Natural killer cell treated with Interleukin-12 subunit alpha and Interleukin-12 subunit beta and Interleukin-15 and Interleukin-18, amount 100 ng/mL, for 72 hours (primary cell): ENCODE measurements at regions not wholly inside any gene's neighbourhood (a gene's known extent, or its start where the extent isn't known, plus 50 kb on each side); places are given as distances from the start of the nearest gene placed in this dataset.
"Not testable (repeated sequence)": the region's sequence is repeated elsewhere in the genome, so short reads cannot be mapped to it uniquely, and the experiment has no call there.

Experiments
- ATAC-seq, 2 donors: fragments of 150-1000 bp; cut with Tn5 transposase in 1 of 2; sonication (Bioruptor Pico), chemical (Tn5 transposase) in 1 of 2; 2 replicates each; pipeline ENCODE4 v1.10.0; 2021
- DNase-seq: peaks from one replicate; pipeline ENCODE4 v3.0.0; 2022; ENCODE audit warnings: low spot score
- H3K27ac Mint-ChIP-seq, 2 donors: 1 replicate in 1 of 2; 2 replicates in 1 of 2; pipeline ENCODE4 v1.8.0; 2022; ENCODE audit warnings: mixed read lengths in 2 of 2, mild to moderate bottlenecking in 1 of 2, moderate library complexity in 1 of 2
- H3K27me3 Mint-ChIP-seq, 2 donors: 1 replicate in 1 of 2; 2 replicates in 1 of 2; pipeline ENCODE4 v1.8.0; 2022; ENCODE audit warnings: mixed read lengths in 2 of 2
- H3K36me3 Mint-ChIP-seq: one replicate; pipeline ENCODE4 v1.8.0; 2022; ENCODE audit warnings: mixed read lengths
- H3K4me1 Mint-ChIP-seq, 2 donors: 1 replicate in 1 of 2; 2 replicates in 1 of 2; pipeline ENCODE4 v1.8.0; 2022; ENCODE audit warnings: low read depth in 2 of 2, mixed read lengths in 2 of 2, mild to moderate bottlenecking in 1 of 2
- H3K4me3 Mint-ChIP-seq: one replicate; pipeline ENCODE4 v1.8.0; 2022; ENCODE audit warnings: mixed read lengths
- H3K9me3 Mint-ChIP-seq: 2 replicates; pipeline ENCODE4 v1.8.0; 2022; ENCODE audit warnings: mixed read lengths

- H3K9me3 Mint-ChIP-seq, result no peaks in the 10 kb centered on the region
- peaks cover 17 to 36% of the 10 kb centered on the region in 2 donors for H3K27me3 Mint-ChIP-seq
- ATAC-seq, result no peak
- H3K4me3 Mint-ChIP-seq, result no peak overlapping the region
- no peak for DNase-seq
- H3K36me3 Mint-ChIP-seq, result no peaks in the 10 kb centered on the region
- H3K27ac Mint-ChIP-seq, result no peak overlapping the region
- peaks cover 0 to 3% of the 10 kb centered on the region in 2 donors for H3K4me1 Mint-ChIP-seq
These were observed 113.6 kb upstream of the PPM1J start for GRCh38 chr1:112828716-112829115.

GRCh38 chr1:112827391-112827790 is 112.3 kb upstream of the PPM1J start:
- not testable (repeated sequence) for H3K9me3 Mint-ChIP-seq, DNase-seq, ATAC-seq, H3K36me3 Mint-ChIP-seq, H3K4me3 Mint-ChIP-seq, H3K27ac Mint-ChIP-seq, H3K4me1 Mint-ChIP-seq
- peaks cover 17 to 32% of the 10 kb centered on the region in 2 donors for H3K27me3 Mint-ChIP-seq

GRCh38 chr1:112826217-112826944 is 111.2 kb upstream of the PPM1J start:
- no peaks in the 10 kb centered on the region for H3K36me3 Mint-ChIP-seq
- ATAC-seq (no peak), DNase-seq (no peak)
- no peaks in the 10 kb centered on the region for H3K9me3 Mint-ChIP-seq
- no peak overlapping the region for H3K4me3 Mint-ChIP-seq
- H3K4me1 Mint-ChIP-seq, result peaks cover 0 to 3% of the 10 kb centered on the region in 2 donors
- peaks cover 17 to 25% of the 10 kb centered on the region in 2 donors for H3K27me3 Mint-ChIP-seq
- H3K27ac Mint-ChIP-seq, result no peak overlapping the region

GRCh38 chr1:112825563-112826216 is 110.6 kb upstream of the PPM1J start:
- H3K4me3 Mint-ChIP-seq, H3K27ac Mint-ChIP-seq, H3K4me1 Mint-ChIP-seq, DNase-seq, ATAC-seq, H3K36me3 Mint-ChIP-seq, H3K9me3 Mint-ChIP-seq: not testable (repeated sequence)
- peaks cover 17 to 25% of the 10 kb centered on the region in 2 donors for H3K27me3 Mint-ChIP-seq

- not testable (repeated sequence) for ATAC-seq
These were observed 109.9 kb upstream of the PPM1J start for GRCh38 chr1:112825075-112825474.

GRCh38 chr1:112821307-112822063 is 106.4 kb upstream of the PPM1J start:
- not testable (repeated sequence) for H3K9me3 Mint-ChIP-seq, H3K27ac Mint-ChIP-seq, H3K4me3 Mint-ChIP-seq, H3K36me3 Mint-ChIP-seq, ATAC-seq, H3K4me1 Mint-ChIP-seq, DNase-seq
- peaks cover 16 to 18% of the 10 kb centered on the region in 2 donors for H3K27me3 Mint-ChIP-seq

More at GRCh38 chr1:112825075-112825474, 109.9 kb upstream of the PPM1J start:
- H3K4me1 Mint-ChIP-seq, H3K27ac Mint-ChIP-seq, DNase-seq, H3K36me3 Mint-ChIP-seq, H3K9me3 Mint-ChIP-seq, H3K4me3 Mint-ChIP-seq: not testable (repeated sequence)
- H3K27me3 Mint-ChIP-seq, result peaks cover 17 to 25% of the 10 kb centered on the region in 2 donors

- H3K4me1 Mint-ChIP-seq, result no peaks in the 10 kb centered on the region
- H3K4me3 Mint-ChIP-seq, result no peak overlapping the region
- no peak overlapping the region for H3K27ac Mint-ChIP-seq
- no peak for DNase-seq
- no peak for ATAC-seq
- H3K9me3 Mint-ChIP-seq, result no peaks in the 10 kb centered on the region
- peaks cover 3 to 4% of the 10 kb centered on the region in 2 donors for H3K27me3 Mint-ChIP-seq
- no peaks in the 10 kb centered on the region for H3K36me3 Mint-ChIP-seq
These were observed 104.0 kb upstream of the PPM1J start for GRCh38 chr1:112818990-112819689.

- peaks cover 0 to 2% of the 10 kb centered on the region in 2 donors for H3K27me3 Mint-ChIP-seq
These were observed 102.6 kb upstream of the PPM1J start for GRCh38 chr1:112817555-112818373.

GRCh38 chr1:112815376-112815775 is 100.2 kb upstream of the PPM1J start:
- DNase-seq (no peak), ATAC-seq (no peak)
- H3K9me3 Mint-ChIP-seq, result no peaks in the 10 kb centered on the region
- H3K4me3 Mint-ChIP-seq, result no peak overlapping the region
- H3K36me3 Mint-ChIP-seq, result no peaks in the 10 kb centered on the region
- peaks cover 11 to 14% of the 10 kb centered on the region in 2 donors for H3K27me3 Mint-ChIP-seq
- H3K27ac Mint-ChIP-seq, result no peak overlapping the region
- H3K4me1 Mint-ChIP-seq, result no peaks in the 10 kb centered on the region

More at GRCh38 chr1:112817555-112818373, 102.6 kb upstream of the PPM1J start:
- ATAC-seq, result no peak
- H3K36me3 Mint-ChIP-seq, result no peaks in the 10 kb centered on the region
- no peak overlapping the region for H3K27ac Mint-ChIP-seq
- no peaks in the 10 kb centered on the region for H3K4me1 Mint-ChIP-seq
- H3K4me3 Mint-ChIP-seq, result no peak overlapping the region
- H3K9me3 Mint-ChIP-seq, result no peaks in the 10 kb centered on the region
- DNase-seq, result no peak

- H3K9me3 Mint-ChIP-seq, DNase-seq, H3K4me3 Mint-ChIP-seq, H3K27ac Mint-ChIP-seq, H3K36me3 Mint-ChIP-seq, H3K4me1 Mint-ChIP-seq, ATAC-seq: not testable (repeated sequence)
- H3K27me3 Mint-ChIP-seq, result peaks cover 14 to 16% of the 10 kb centered on the region in 2 donors
These were observed 99.5 kb upstream of the PPM1J start for GRCh38 chr1:112814645-112815044.

- H3K4me1 Mint-ChIP-seq, result peaks cover 0 to 2% of the 10 kb centered on the region in 2 donors
- no peak overlapping the region for H3K4me3 Mint-ChIP-seq
- H3K27me3 Mint-ChIP-seq, result peaks cover 16% of the 10 kb centered on the region in 2 donors
- H3K9me3 Mint-ChIP-seq, result no peaks in the 10 kb centered on the region
- H3K27ac Mint-ChIP-seq, result no peak overlapping the region
- peak; percentile 70 to 81 for ATAC-seq
- DNase-seq, result peak; percentile 71
- H3K36me3 Mint-ChIP-seq, result no peaks in the 10 kb centered on the region
These were observed 93.9 kb upstream of the PPM1J start for GRCh38 chr1:112808861-112809684.

GRCh38 chr1:112807999-112808398 is 92.9 kb upstream of the PPM1J start:
- Mint-ChIP-seq H3K4me3 (no peak overlapping the region), H3K27ac (no peak overlapping the region), H3K9me3 (no peaks in the 10 kb centered on the region), H3K36me3 (no peaks in the 10 kb centered on the region), H3K27me3 (peaks cover 16% of the 10 kb centered on the region in 2 donors), H3K4me1 (peaks cover 0 to 2% of the 10 kb centered on the region in 2 donors)
- no peak for ATAC-seq
- no peak for DNase-seq
